ENCODE measurements at regions not wholly inside any gene's neighbourhood (a gene's known extent, or its start where the extent isn't known, plus 50 kb on each side); places are given as distances from the start of the nearest gene placed in this dataset.

DNA sequence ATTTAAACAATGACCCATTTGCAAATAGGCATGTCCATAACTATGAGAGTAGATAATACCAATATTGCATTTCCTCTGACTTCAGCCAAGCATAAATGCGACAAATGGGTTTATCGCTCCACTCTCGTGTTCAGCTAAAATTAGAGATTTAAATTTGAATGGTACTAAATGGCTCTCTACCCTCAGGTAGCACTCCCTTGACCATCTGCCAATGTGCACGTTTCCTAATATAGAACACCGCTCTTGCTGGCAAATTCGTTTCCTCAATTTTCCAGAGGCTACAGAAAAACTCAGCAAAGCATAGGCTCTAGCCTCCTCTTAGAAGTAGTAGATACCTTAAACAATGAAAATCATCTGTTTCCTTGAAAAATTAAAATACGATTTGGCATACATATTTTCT, 251.6 kb downstream of the ADGRA3 start (continued):
- TF ChIP-seq, protein P1, sequence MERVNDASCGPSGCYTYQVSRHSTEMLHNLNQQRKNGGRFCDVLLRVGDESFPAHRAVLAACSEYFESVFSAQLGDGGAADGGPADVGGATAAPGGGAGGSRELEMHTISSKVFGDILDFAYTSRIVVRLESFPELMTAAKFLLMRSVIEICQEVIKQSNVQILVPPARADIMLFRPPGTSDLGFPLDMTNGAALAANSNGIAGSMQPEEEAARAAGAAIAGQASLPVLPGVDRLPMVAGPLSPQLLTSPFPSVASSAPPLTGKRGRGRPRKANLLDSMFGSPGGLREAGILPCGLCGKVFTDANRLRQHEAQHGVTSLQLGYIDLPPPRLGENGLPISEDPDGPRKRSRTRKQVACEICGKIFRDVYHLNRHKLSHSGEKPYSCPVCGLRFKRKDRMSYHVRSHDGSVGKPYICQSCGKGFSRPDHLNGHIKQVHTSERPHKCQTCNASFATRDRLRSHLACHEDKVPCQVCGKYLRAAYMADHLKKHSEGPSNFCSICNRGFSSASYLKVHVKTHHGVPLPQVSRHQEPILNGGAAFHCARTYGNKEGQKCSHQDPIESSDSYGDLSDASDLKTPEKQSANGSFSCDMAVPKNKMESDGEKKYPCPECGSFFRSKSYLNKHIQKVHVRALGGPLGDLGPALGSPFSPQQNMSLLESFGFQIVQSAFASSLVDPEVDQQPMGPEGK (CRISPR knock-in tag; IDR thresholded peaks at IDR 0.05; ENCODE audit: borderline replicate concordance): no peak

GRCh38 chr4:22253431-22253830, 262.4 kb downstream of the ADGRA3 start:
- Histone ChIP-seq H3K9me3 (replicated peaks; ENCODE audit: control insufficient read depth, insufficient read depth, low read depth, low read length) (no peaks in the 10 kb centered on the region), H3K27ac (ENCODE audit: extremely low read depth, low read depth, low read length) (no peak overlapping the region), H4K20me1 (replicated peaks; ENCODE audit: control insufficient read depth, insufficient read depth, low read length) (no peaks in the 10 kb centered on the region), H3K4me1 (replicated peaks in 1 of 2; ENCODE audit: control insufficient read depth in 2 of 2, insufficient read depth in 2 of 2, low read length in 2 of 2) (no peaks in the 10 kb centered on the region), H3K27me3 (ENCODE audit: control insufficient read depth in 2 of 2, insufficient read depth in 2 of 2, low read length in 2 of 2) (no peaks in the 10 kb centered on the region), H3K36me3 (ENCODE audit: control insufficient read depth, insufficient read depth, low read length) (no peaks in the 10 kb centered on the region), H3K9ac (ENCODE audit: insufficient read depth in 1 of 2, low read depth in 2 of 2, low read length in 2 of 2) (no peak overlapping the region), H3K4me3 (no peak overlapping the region), H2AFZ (ENCODE audit: low read depth, low read length) (no peak overlapping the region), H3K4me2 (ENCODE audit: insufficient read depth, low read length) (no peak overlapping the region), H3K79me2 (ENCODE audit: control insufficient read depth, insufficient read depth, low read length) (no peaks in the 10 kb centered on the region), H3K9me1 (ENCODE audit: control insufficient read depth, insufficient read depth, low read length) (no peaks in the 10 kb centered on the region)
- in situ Hi-C loops (cut with MboI): no loop called here
- no TSS peak for BruUV-seq (replicated peaks)
- DNase-seq (ENCODE audit: extremely low read depth in 1 of 4, low spot score in 3 of 4) (no peak), ATAC-seq (no peak), FAIRE-seq (no peak)
- WGBS (ENCODE audit: insufficient coverage, low coverage, missing lambda C conversion rate): 0% methylated on average over 1 of the region's 1 CpG
- intact Hi-C loops (cut with micrococcal nuclease): no loop called here
- ChIA-PET CTCF (ENCODE audit: low intra/inter-chr PET ratio) (no interaction called here), POLR2A (interaction anchor here (0.6 kb wide), 1 partner anchor 11 kb away, joined by 3 read pairs; no protein-coding TSS in a partner anchor)
- no peak for TF ChIP-seq TFAM (CRISPR knock-in tag; conservative IDR thresholded peaks at IDR 0.05)
- no peak for TF ChIP-seq WHSC1 (IDR thresholded peaks at IDR 0.05; ENCODE audit: low read length)
- no peak for TF ChIP-seq ZKSCAN1 (IDR thresholded peaks at IDR 0.05; ENCODE audit: low read depth, low read length)
- TF ChIP-seq LCOR (CRISPR knock-in tag; IDR thresholded peaks at IDR 0.05): no peak
- TF ChIP-seq ZNF143 (CRISPR knock-in tag; IDR thresholded peaks at IDR 0.05): no peak
- TF ChIP-seq NR2F6 (CRISPR knock-in tag; IDR thresholded peaks at IDR 0.05): no peak
- TF ChIP-seq, protein P2, sequence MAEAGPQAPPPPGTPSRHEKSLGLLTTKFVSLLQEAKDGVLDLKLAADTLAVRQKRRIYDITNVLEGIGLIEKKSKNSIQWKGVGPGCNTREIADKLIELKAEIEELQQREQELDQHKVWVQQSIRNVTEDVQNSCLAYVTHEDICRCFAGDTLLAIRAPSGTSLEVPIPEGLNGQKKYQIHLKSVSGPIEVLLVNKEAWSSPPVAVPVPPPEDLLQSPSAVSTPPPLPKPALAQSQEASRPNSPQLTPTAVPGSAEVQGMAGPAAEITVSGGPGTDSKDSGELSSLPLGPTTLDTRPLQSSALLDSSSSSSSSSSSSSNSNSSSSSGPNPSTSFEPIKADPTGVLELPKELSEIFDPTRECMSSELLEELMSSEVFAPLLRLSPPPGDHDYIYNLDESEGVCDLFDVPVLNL (CRISPR knock-in tag; IDR thresholded peaks at IDR 0.05; ENCODE audit: low read depth): no peak
- no peak for TF ChIP-seq SRSF7 (optimal IDR thresholded peaks at IDR 0.05; ENCODE audit: low read depth, low read length)
- no peak for TF ChIP-seq HDAC2 (IDR thresholded peaks at IDR 0.05)
- TF ChIP-seq SRSF3 (IDR thresholded peaks at IDR 0.05; ENCODE audit: insufficient read depth, low read length): no peak
- no peak for TF ChIP-seq ZNF551 (CRISPR knock-in tag; IDR thresholded peaks at IDR 0.05)
- TF ChIP-seq, protein P3, sequence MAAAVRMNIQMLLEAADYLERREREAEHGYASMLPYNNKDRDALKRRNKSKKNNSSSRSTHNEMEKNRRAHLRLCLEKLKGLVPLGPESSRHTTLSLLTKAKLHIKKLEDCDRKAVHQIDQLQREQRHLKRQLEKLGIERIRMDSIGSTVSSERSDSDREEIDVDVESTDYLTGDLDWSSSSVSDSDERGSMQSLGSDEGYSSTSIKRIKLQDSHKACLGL (CRISPR knock-in tag; IDR thresholded peaks at IDR 0.05; ENCODE audit: borderline replicate concordance, poor library complexity, severe bottlenecking): no peak
- TF ChIP-seq RFX5 (IDR thresholded peaks at IDR 0.05; ENCODE audit: low read depth, low read length): no peak
- TF ChIP-seq ERF (CRISPR knock-in tag; IDR thresholded peaks at IDR 0.05): no peak
- TF ChIP-seq NELFE (IDR thresholded peaks at IDR 0.05; ENCODE audit: insufficient read depth, insufficient read length): no peak

Measured in K562 (cell line).